ENCODE measurements at regions not wholly inside any gene's neighbourhood (a gene's known extent, or its start where the extent isn't known, plus 50 kb on each side); places are given as distances from the start of the nearest gene placed in this dataset.

DNA sequence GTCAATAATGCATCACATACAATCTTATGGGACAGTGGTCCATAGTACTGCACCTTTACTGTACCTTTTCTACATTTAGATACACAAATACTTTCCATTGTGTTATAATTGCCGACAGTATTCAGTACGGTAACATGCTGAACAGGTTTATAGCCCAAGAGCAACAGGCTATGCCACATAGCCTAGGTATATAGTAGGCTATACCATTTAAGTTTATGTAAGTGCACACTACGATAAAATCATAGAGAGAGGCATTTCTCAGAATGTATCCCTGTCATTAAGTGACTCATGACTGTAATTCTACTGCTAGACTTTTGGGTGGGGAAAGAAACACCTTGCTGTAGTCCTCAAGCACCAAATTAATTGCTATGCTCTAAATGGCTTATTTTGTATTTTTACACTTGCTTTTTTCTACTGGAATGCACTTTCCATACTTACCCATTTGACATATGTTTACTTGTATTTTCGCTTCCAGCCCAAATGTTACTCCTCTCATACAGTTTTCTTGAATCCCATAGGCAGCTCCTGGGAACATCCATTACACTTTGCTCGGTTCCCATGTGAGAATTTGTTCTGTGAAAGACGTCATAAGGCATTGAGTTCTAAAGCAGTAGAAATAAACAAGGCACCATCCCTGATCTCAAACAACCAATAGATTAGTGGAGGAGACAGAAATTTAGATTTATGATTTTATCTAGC lies 714.0 kb upstream of the ID2 start:
- H3K9me3 ChIP-seq (replicated peaks; ENCODE audit: control insufficient read depth, insufficient read depth, low read depth, low read length) = no peaks in the 10 kb centered on the region
- no peak for ATAC-seq
- H3K4me3 ChIP-seq = no peak overlapping the region
- DNase-seq (ENCODE audit: extremely low read depth in 1 of 4, low spot score in 3 of 4) = no peak
- TF ChIP-seq KLF1 (tag; IDR thresholded peaks at IDR 0.05) (no peak), RBBP5 (IDR thresholded peaks at IDR 0.05; ENCODE audit: borderline replicate concordance, insufficient read depth, low read length, poor library complexity, severe bottlenecking) (no peak), ZNF347 (CRISPR knock-in tag; IDR thresholded peaks at IDR 0.05; ENCODE audit: low read depth) (no peak), ZNF253 (CRISPR knock-in tag; conservative IDR thresholded peaks at IDR 0.05) (no peak), SRSF7 (optimal IDR thresholded peaks at IDR 0.05; ENCODE audit: low read depth, low read length) (no peak), TFAM (CRISPR knock-in tag; conservative IDR thresholded peaks at IDR 0.05) (no peak), ZNF140 (CRISPR knock-in tag; IDR thresholded peaks at IDR 0.05) (no peak), DDX20 (tag; IDR thresholded peaks at IDR 0.05; ENCODE audit: low read depth) (no peak), ZNF217 (CRISPR knock-in tag; IDR thresholded peaks at IDR 0.05) (no peak), ZNF830 (CRISPR knock-in tag; IDR thresholded peaks at IDR 0.05) (no peak), NR4A1 (CRISPR knock-in tag; IDR thresholded peaks at IDR 0.05) (no peak), NR4A1 (tag; IDR thresholded peaks at IDR 0.05) (no peak), GTF2E2 (tag; IDR thresholded peaks at IDR 0.05) (no peak), PTBP1 (IDR thresholded peaks at IDR 0.05; ENCODE audit: low read depth, low read length) (no peak), BHLHE40 (IDR thresholded peaks at IDR 0.05; ENCODE audit: low read length) (no peak), ILK (tag; IDR thresholded peaks at IDR 0.05; ENCODE audit: borderline replicate concordance, low read depth) (no peak), HCFC1 (IDR thresholded peaks at IDR 0.05; ENCODE audit: low read depth, low read length) (no peak), NR1H2 (CRISPR knock-in tag; IDR thresholded peaks at IDR 0.05) (no peak)
- TF ChIP-seq, protein P1, sequence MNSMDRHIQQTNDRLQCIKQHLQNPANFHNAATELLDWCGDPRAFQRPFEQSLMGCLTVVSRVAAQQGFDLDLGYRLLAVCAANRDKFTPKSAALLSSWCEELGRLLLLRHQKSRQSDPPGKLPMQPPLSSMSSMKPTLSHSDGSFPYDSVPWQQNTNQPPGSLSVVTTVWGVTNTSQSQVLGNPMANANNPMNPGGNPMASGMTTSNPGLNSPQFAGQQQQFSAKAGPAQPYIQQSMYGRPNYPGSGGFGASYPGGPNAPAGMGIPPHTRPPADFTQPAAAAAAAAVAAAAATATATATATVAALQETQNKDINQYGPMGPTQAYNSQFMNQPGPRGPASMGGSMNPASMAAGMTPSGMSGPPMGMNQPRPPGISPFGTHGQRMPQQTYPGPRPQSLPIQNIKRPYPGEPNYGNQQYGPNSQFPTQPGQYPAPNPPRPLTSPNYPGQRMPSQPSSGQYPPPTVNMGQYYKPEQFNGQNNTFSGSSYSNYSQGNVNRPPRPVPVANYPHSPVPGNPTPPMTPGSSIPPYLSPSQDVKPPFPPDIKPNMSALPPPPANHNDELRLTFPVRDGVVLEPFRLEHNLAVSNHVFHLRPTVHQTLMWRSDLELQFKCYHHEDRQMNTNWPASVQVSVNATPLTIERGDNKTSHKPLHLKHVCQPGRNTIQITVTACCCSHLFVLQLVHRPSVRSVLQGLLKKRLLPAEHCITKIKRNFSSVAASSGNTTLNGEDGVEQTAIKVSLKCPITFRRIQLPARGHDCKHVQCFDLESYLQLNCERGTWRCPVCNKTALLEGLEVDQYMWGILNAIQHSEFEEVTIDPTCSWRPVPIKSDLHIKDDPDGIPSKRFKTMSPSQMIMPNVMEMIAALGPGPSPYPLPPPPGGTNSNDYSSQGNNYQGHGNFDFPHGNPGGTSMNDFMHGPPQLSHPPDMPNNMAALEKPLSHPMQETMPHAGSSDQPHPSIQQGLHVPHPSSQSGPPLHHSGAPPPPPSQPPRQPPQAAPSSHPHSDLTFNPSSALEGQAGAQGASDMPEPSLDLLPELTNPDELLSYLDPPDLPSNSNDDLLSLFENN (IDR thresholded peaks at IDR 0.05; ENCODE audit: low read depth in 2 of 2, low read length in 2 of 2) = no peak
- TF ChIP-seq, protein P2, sequence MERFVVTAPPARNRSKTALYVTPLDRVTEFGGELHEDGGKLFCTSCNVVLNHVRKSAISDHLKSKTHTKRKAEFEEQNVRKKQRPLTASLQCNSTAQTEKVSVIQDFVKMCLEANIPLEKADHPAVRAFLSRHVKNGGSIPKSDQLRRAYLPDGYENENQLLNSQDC (CRISPR knock-in tag; IDR thresholded peaks at IDR 0.05) = no peak
- TF ChIP-seq, protein P3, sequence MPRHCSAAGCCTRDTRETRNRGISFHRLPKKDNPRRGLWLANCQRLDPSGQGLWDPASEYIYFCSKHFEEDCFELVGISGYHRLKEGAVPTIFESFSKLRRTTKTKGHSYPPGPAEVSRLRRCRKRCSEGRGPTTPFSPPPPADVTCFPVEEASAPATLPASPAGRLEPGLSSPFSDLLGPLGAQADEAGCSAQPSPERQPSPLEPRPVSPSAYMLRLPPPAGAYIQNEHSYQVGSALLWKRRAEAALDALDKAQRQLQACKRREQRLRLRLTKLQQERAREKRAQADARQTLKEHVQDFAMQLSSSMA (CRISPR knock-in tag; IDR thresholded peaks at IDR 0.05) = no peak
- in situ Hi-C loops (cut with MboI) (no loop called here), intact Hi-C loops (cut with micrococcal nuclease) (no loop called here)
- no peaks in the 10 kb centered on the region for H3K4me1 ChIP-seq (replicated peaks in 1 of 2; ENCODE audit: control insufficient read depth in 2 of 2, insufficient read depth in 2 of 2, low read length in 2 of 2)
- WGBS (ENCODE audit: insufficient coverage, low coverage, missing lambda C conversion rate) = under 1% methylated on average over 6 of the region's 6 CpGs
- H3K9ac ChIP-seq (ENCODE audit: insufficient read depth in 1 of 2, low read depth in 2 of 2, low read length in 2 of 2) = no peak overlapping the region
- H2AFZ ChIP-seq (ENCODE audit: low read depth, low read length) = no peak overlapping the region
- POLR2A ChIA-PET = no interaction called here
- no peaks in the 10 kb centered on the region for H3K79me2 ChIP-seq (ENCODE audit: control insufficient read depth, insufficient read depth, low read length)
- no peak overlapping the region for H3K27ac ChIP-seq (ENCODE audit: extremely low read depth, low read depth, low read length)
- H3K27me3 ChIP-seq (ENCODE audit: control insufficient read depth in 2 of 2, insufficient read depth in 2 of 2, low read length in 2 of 2) = peaks cover 15 to 54% of the 10 kb centered on the region in 2 experiments
- no peaks in the 10 kb centered on the region for H4K20me1 ChIP-seq (replicated peaks; ENCODE audit: control insufficient read depth, insufficient read depth, low read length)
- BruUV-seq (replicated peaks) = no TSS peak
- CTCF ChIA-PET (ENCODE audit: low intra/inter-chr PET ratio) = no interaction called here
- H3K36me3 ChIP-seq (ENCODE audit: control insufficient read depth, insufficient read depth, low read length) = no peaks in the 10 kb centered on the region
- H3K9me1 ChIP-seq (ENCODE audit: control insufficient read depth, insufficient read depth, low read length) = no peaks in the 10 kb centered on the region
- H3K4me2 ChIP-seq (ENCODE audit: insufficient read depth, low read length) = no peak overlapping the region
- no peak for FAIRE-seq

All from K562 (cell line).